ENCODE measurements at regions not wholly inside any gene's neighbourhood (a gene's known extent, or its start where the extent isn't known, plus 50 kb on each side); places are given as distances from the start of the nearest gene placed in this dataset.

DNA sequence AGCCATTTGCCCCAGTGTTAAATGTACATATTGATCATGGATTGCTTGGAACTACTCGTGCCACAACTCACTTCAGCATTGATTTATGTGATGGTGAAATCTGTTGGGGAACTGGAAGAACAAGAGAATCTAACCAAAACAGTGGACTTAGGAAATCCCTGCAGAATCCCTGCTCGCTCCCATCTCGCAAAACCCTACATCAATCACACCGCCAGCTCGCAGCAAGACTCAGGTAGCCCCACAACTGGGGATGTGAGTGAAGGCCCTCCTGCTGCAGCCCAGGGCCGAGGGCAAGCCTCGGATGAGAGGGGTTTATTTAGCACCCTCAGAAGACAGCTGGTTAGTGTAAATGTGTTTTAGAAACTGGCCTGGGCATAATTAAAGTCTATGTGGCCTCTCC lies 171.6 kb downstream of the ANAPC1 start:
- Histone ChIP-seq H3K27me3 (no peaks in the 10 kb centered on the region), H3K9me3 (peaks cover 0 to 10% (median 4%) of the 10 kb centered on the region in 4 donors), H3K27ac (no peak overlapping the region), H3K4me1 (peaks cover 0 to 8% (median 0%) of the 10 kb centered on the region in 4 donors), H3K36me3 (no peaks in the 10 kb centered on the region), H3K4me3 (no peak overlapping the region)
- intact Hi-C loops (cut with DNase I; ENCODE audit: low total_unique reads): no loop called here
- WGBS, 5 donors: 82 to 93% (median 90%) methylated on average over 7 of the region's 7 CpGs
- no peak for DNase-seq
- TF ChIP-seq CTCF (IDR thresholded peaks at IDR 0.05) (no peak), POLR2A (IDR thresholded peaks at IDR 0.05) (no peak), EP300 (IDR thresholded peaks at IDR 0.05) (no peak), POLR2AphosphoS5 (IDR thresholded peaks at IDR 0.05) (no peak)

GRCh38 chr2:111712940-111713515 lies 171.0 kb downstream of the ANAPC1 start:
- intact Hi-C loops (cut with DNase I; ENCODE audit: low total_unique reads): no loop called here
- TF ChIP-seq EP300 (IDR thresholded peaks at IDR 0.05): no peak
- peaks cover 0 to 8% (median 0%) of the 10 kb centered on the region in 4 donors for H3K4me1 ChIP-seq
- no peak for DNase-seq
- H3K9me3 ChIP-seq: peaks cover 0 to 10% (median 4%) of the 10 kb centered on the region in 4 donors
- H3K36me3 ChIP-seq: no peaks in the 10 kb centered on the region
- no peak overlapping the region for H3K4me3 ChIP-seq
- H3K27me3 ChIP-seq: no peaks in the 10 kb centered on the region
- WGBS, 5 donors: 85 to 95% (median 94%) methylated on average over 4 to 5 of the region's 5 CpGs
- H3K27ac ChIP-seq: no peak overlapping the region

GRCh38 chr2:111715987-111716904 lies 167.7 kb downstream of the ANAPC1 start:
- H3K9me3 ChIP-seq: peaks cover 0 to 10% (median 4%) of the 10 kb centered on the region in 4 donors
- no peaks in the 10 kb centered on the region for H3K4me1 ChIP-seq
- intact Hi-C loops (cut with DNase I; ENCODE audit: low total_unique reads): no loop called here
- H3K27me3 ChIP-seq: no peaks in the 10 kb centered on the region
- H3K27ac ChIP-seq: no peak overlapping the region
- H3K36me3 ChIP-seq: no peaks in the 10 kb centered on the region
- no peak for DNase-seq
- H3K4me3 ChIP-seq: no peak overlapping the region
- WGBS, 5 donors: 71 to 88% (median 82%) methylated on average over 13 of the region's 13 CpGs
- TF ChIP-seq CTCF (IDR thresholded peaks at IDR 0.05): no peak
- TF ChIP-seq EP300 (IDR thresholded peaks at IDR 0.05): no peak
- TF ChIP-seq POLR2AphosphoS5 (IDR thresholded peaks at IDR 0.05): no peak

GRCh38 chr2:111716905-111717775 lies 166.9 kb downstream of the ANAPC1 start:
- peaks cover 0 to 4% (median 2%) of the 10 kb centered on the region in 4 donors for H3K9me3 ChIP-seq
- H3K4me1 ChIP-seq: no peaks in the 10 kb centered on the region
- DNase-seq: no peak
- TF ChIP-seq POLR2A (IDR thresholded peaks at IDR 0.05) (no peak), POLR2AphosphoS5 (IDR thresholded peaks at IDR 0.05) (no peak), EP300 (IDR thresholded peaks at IDR 0.05) (no peak), CTCF (IDR thresholded peaks at IDR 0.05) (no peak)
- H3K36me3 ChIP-seq: no peaks in the 10 kb centered on the region
- intact Hi-C loops (cut with DNase I; ENCODE audit: low total_unique reads): no loop called here
- no peak overlapping the region for H3K27ac ChIP-seq
- 80 to 90% (median 88%) methylated on average over 17 to 21 of the region's 21 CpGs for WGBS, 5 donors
- no peak overlapping the region for H3K4me3 ChIP-seq
- H3K27me3 ChIP-seq: no peaks in the 10 kb centered on the region

Small RNA genes in the stretch of these regions (small RNA-seq; reads per million reads assigned to genes)
- gene MIR4435-2: 0 reads per million in 4 donors

Measured in stomach (tissue), 8 donors.